HL-60 (cell line): ENCODE measurements at regions not wholly inside any gene's neighbourhood (a gene's known extent, or its start where the extent isn't known, plus 50 kb on each side); places are given as distances from the start of the nearest gene placed in this dataset.

Experiments
- DNase-seq, 2 experiments: peaks; one replicate each; pipeline ENCODE4 v3.0.0-alpha.2; 2010 to 2020; ENCODE audit warnings: low read depth in 1 of 2, low spot score in 1 of 2
- H3K27ac ChIP-seq: fragments of 250-450 bp; sonication (Bioruptor Pico); replicated peaks from 2 replicates; pipeline ENCODE4 v1.5.1; 2020; ENCODE audit warnings: mild to moderate bottlenecking, moderate library complexity
- H3K27me3 ChIP-seq: fragments of 250-450 bp; sonication (Bioruptor Pico); 2 replicates; pipeline ENCODE4 v1.5.1; 2021; ENCODE audit warnings: mild to moderate bottlenecking, moderate library complexity; ENCODE audit not compliant: insufficient read depth, poor library complexity, severe bottlenecking
- H3K4me3 ChIP-seq: replicated peaks from 2 replicates; pipeline ENCODE4 v1.5.1; 2011; ENCODE audit warnings: mild to moderate bottlenecking, control low read depth, low read length; ENCODE audit not compliant: insufficient read depth
- CTCF ChIP-seq: IDR thresholded peaks from one replicate; pipeline ENCODE4 v1.5.1; 2011; ENCODE audit warnings: low read length, control low read depth, inconsistent platforms; ENCODE audit not compliant: insufficient read depth
- GABPA ChIP-seq: IDR thresholded peaks from 2 replicates; pipeline ENCODE4 v1.6.1; 2012; ENCODE audit warnings: low read depth
- POLR2AphosphoS5 ChIP-seq: IDR thresholded peaks from 2 replicates; pipeline ENCODE4 v1.6.1; 2012; ENCODE audit warnings: low read depth
- REST ChIP-seq: IDR thresholded peaks from 2 replicates; pipeline ENCODE4 v1.6.1; 2012; ENCODE audit warnings: low read depth; ENCODE audit not compliant: insufficient replicate concordance
- SPI1 ChIP-seq: IDR thresholded peaks from 2 replicates; pipeline ENCODE4 v1.6.1; 2012; ENCODE audit warnings: low read depth, mild to moderate bottlenecking, borderline replicate concordance

- no peaks in the 10 kb centered on the region for H3K27me3 ChIP-seq
- TF ChIP-seq CTCF (no peak), SPI1 (no peak), GABPA (no peak), REST (no peak), POLR2AphosphoS5 (no peak)
- no peak overlapping the region for H3K4me3 ChIP-seq
- H3K27ac ChIP-seq = no peak overlapping the region
- DNase-seq = no peak
Measured at GRCh38 chr3:162092751-162093150, 596.1 kb downstream of the OTOL1 start.

GRCh38 chr3:162094301-162094700 lies 597.7 kb downstream of the OTOL1 start:
- no peak for DNase-seq
- TF ChIP-seq SPI1 (no peak), POLR2AphosphoS5 (no peak), GABPA (no peak), REST (no peak), CTCF (no peak)
- Histone ChIP-seq H3K27me3 (no peaks in the 10 kb centered on the region), H3K27ac (no peak overlapping the region), H3K4me3 (no peak overlapping the region)

GRCh38 chr3:162096874-162097273 lies 600.3 kb downstream of the OTOL1 start:
- H3K27me3 ChIP-seq = no peaks in the 10 kb centered on the region
- no peak overlapping the region for H3K27ac ChIP-seq
- H3K4me3 ChIP-seq = no peak overlapping the region
- no peak for TF ChIP-seq REST
- DNase-seq = no peak

- Histone ChIP-seq H3K4me3 (no peak overlapping the region), H3K27me3 (no peaks in the 10 kb centered on the region), H3K27ac (no peak overlapping the region)
- DNase-seq = no peak
- TF ChIP-seq POLR2AphosphoS5 = no peak
- no peak for TF ChIP-seq GABPA
- no peak for TF ChIP-seq REST
- TF ChIP-seq SPI1 = no peak
- no peak for TF ChIP-seq CTCF
Measured at GRCh38 chr3:162103808-162104207, 607.2 kb downstream of the OTOL1 start.
